Gastrocnemius medialis (tissue), 4 donors: ENCODE measurements at regions not wholly inside any gene's neighbourhood (a gene's known extent, or its start where the extent isn't known, plus 50 kb on each side); places are given as distances from the start of the nearest gene placed in this dataset.

Experiments
- POLR2A ChIP-seq, 2 donors: fragments of 450-650 bp; IDR thresholded peaks; one replicate each; pipeline ENCODE4 v1.6.1; 2017; ENCODE audit warnings: antibody characterized with exemption in 2 of 2, mild to moderate bottlenecking in 2 of 2, moderate library complexity in 2 of 2
- TF ChIP-seq, protein P1 (sequence below), 5 experiments: fragments of 450-650 bp in 3 of 5; fragments of 200-600 bp in 2 of 5; sonication (generic) in 2 of 5; IDR thresholded peaks in 4 of 5; conservative IDR thresholded peaks in 1 of 5; 1 replicate in 4 of 5; 2 replicates in 1 of 5; pipeline ENCODE4 v1.5.1; 2016 to 2019; ENCODE audit warnings: antibody characterized with exemption in 5 of 5, mild to moderate bottlenecking in 3 of 5, moderate library complexity in 3 of 5

DNA sequence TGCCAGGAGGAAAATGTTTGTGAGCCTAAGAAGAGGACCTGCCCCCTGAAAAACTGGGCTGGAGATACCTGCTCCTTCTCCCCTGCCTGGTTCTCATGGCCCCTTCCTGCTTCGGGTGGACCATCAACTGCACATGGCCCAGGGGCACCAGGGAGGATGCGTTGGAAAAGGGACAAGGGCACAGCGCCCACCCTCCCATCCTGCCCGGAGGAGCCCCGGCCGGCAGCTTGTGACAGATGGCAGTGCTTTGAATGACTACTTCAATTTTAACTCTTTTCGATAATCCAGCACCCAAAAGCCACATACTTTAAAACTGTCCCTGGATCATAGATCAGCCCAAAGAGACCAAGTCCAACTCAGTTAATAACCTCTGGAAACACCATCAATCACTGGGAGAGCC is 135.8 kb upstream of the NECTIN1 start:
- TF ChIP-seq, protein P1, sequence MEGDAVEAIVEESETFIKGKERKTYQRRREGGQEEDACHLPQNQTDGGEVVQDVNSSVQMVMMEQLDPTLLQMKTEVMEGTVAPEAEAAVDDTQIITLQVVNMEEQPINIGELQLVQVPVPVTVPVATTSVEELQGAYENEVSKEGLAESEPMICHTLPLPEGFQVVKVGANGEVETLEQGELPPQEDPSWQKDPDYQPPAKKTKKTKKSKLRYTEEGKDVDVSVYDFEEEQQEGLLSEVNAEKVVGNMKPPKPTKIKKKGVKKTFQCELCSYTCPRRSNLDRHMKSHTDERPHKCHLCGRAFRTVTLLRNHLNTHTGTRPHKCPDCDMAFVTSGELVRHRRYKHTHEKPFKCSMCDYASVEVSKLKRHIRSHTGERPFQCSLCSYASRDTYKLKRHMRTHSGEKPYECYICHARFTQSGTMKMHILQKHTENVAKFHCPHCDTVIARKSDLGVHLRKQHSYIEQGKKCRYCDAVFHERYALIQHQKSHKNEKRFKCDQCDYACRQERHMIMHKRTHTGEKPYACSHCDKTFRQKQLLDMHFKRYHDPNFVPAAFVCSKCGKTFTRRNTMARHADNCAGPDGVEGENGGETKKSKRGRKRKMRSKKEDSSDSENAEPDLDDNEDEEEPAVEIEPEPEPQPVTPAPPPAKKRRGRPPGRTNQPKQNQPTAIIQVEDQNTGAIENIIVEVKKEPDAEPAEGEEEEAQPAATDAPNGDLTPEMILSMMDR (IDR thresholded peaks at IDR 0.05 in 4 of 5, conservative IDR thresholded peaks at IDR 0.05 in 1 of 5): no peak
- no peak for TF ChIP-seq POLR2A (IDR thresholded peaks at IDR 0.05)
